ENCODE measurements at regions not wholly inside any gene's neighbourhood (a gene's known extent, or its start where the extent isn't known, plus 50 kb on each side); places are given as distances from the start of the nearest gene placed in this dataset.

DNA sequence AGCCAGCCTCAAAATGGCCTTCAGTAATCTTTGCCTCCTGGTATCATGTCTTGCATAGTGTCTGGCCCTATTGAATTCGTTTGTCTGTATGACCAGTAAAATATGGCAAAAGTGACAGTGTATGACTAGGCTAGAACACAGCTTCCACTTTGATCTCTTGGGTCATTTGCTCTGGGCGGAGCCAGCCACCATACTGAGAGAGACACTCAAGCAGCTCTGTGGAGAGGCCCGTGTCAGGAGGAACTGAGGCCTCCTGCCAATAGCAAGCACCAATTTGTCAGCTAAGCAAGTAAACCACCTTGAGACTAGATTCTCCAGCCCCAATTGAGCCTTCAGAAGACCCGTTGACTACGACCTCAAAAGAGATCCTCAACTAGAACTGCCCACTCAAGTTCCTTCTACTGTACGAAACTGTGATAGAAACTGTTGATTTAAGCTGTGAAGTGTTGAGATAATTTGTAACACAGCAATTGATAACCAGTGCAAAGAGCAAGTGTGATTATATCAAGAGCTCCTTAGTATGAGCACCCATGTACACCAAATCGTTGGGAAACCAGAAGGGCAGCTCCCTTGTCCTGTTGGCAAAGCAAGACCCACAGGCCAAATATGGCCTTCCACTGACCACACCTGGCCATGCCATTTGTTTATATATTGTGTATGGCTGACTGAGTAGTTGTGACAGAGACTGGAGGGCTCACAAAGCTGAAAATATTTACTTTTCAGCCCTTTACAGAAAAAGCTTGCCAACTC is 52.7 kb upstream of the SERBP1 start:
- H3K4me3 ChIP-seq, result no peak overlapping the region
- H3K9me3 ChIP-seq, result no peaks in the 10 kb centered on the region
- no peaks in the 10 kb centered on the region for H3K27me3 ChIP-seq
- DNase-seq (ENCODE audit: low spot score in 2 of 2), result no peak
- H3K36me3 ChIP-seq, result no peaks in the 10 kb centered on the region
- H3K4me1 ChIP-seq, result peaks cover 6% of the 10 kb centered on the region
- 89% methylated on average over 7 of the region's 7 CpGs for WGBS
- H3K27ac ChIP-seq, result no peak overlapping the region
- TF ChIP-seq EP300 (IDR thresholded peaks at IDR 0.05) (no peak), POLR2A (IDR thresholded peaks at IDR 0.05) (no peak), POLR2AphosphoS5 (IDR thresholded peaks at IDR 0.05) (no peak)
- TF ChIP-seq, protein P1, sequence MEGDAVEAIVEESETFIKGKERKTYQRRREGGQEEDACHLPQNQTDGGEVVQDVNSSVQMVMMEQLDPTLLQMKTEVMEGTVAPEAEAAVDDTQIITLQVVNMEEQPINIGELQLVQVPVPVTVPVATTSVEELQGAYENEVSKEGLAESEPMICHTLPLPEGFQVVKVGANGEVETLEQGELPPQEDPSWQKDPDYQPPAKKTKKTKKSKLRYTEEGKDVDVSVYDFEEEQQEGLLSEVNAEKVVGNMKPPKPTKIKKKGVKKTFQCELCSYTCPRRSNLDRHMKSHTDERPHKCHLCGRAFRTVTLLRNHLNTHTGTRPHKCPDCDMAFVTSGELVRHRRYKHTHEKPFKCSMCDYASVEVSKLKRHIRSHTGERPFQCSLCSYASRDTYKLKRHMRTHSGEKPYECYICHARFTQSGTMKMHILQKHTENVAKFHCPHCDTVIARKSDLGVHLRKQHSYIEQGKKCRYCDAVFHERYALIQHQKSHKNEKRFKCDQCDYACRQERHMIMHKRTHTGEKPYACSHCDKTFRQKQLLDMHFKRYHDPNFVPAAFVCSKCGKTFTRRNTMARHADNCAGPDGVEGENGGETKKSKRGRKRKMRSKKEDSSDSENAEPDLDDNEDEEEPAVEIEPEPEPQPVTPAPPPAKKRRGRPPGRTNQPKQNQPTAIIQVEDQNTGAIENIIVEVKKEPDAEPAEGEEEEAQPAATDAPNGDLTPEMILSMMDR (IDR thresholded peaks at IDR 0.05), result no peak

DNA sequence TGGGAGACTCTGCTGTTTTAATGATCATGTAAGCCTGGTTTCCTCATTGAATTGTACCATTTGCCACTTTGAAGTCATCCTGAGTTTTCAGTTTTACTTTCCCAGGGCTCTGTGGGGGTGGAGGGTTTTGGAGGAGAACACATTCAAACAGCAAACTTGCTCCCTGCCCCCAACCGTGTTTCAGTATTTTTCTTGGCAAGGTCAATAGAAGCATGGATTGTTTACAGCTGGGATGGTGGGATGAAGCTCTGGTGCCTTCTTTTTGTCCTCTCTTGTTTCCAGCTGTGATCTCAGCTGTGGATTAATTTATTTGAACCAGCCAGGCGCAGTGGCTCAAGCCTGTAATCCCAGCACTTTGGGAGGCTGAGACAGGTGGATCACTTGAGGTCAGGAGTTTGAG is 54.3 kb upstream of the SERBP1 start:
- no peak for DNase-seq (ENCODE audit: low spot score in 2 of 2)
- TF ChIP-seq, protein P1 (IDR thresholded peaks at IDR 0.05), result no peak
- no peak for TF ChIP-seq POLR2A (IDR thresholded peaks at IDR 0.05)
- TF ChIP-seq EP300 (IDR thresholded peaks at IDR 0.05), result no peak
- no peak for TF ChIP-seq POLR2AphosphoS5 (IDR thresholded peaks at IDR 0.05)
- H3K4me1 ChIP-seq, result peaks cover under 1% of the 10 kb centered on the region
- H3K27ac ChIP-seq, result no peak overlapping the region
- H3K27me3 ChIP-seq, result no peaks in the 10 kb centered on the region
- H3K4me3 ChIP-seq, result no peak overlapping the region
- H3K9me3 ChIP-seq, result no peaks in the 10 kb centered on the region
- WGBS, result 49% methylated on average over 2 of the region's 2 CpGs
- no peaks in the 10 kb centered on the region for H3K36me3 ChIP-seq

DNA sequence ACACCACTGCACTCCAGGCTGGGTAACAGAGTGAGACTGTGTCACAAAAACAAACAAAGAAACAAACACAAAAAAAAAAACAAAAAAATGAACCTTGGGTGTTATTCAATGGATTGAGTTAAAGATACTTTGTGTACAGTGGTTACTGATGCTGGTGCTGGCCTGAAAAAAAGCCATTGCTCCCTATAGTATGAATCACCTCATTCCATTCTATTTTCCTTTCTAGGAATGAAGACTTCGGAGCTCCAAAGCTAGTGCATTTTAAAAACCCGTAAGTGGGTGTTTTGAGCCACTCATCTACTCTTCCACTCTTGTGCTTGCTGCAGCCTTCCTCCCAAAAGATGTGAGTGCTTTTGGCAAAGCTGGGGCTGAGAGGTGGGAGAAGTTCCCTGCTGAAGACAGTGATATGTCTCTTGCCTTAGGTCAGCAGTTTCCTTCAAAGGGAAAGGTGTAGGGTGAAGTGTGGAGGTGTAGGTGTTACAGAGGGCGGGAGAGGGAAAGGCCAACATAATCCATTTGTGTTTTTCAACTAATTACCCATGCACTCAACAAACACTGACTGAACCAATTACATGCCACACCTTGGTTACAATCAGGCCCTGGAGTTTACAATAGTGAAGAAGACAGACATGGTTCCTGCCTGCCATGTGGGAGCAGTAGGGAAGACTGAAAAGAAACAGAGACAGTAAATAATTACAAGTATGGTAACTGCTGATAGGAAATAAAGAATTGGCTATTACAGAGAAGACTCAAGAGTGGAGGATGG is 55.0 kb upstream of the SERBP1 start:
- Histone ChIP-seq H3K36me3 (no peaks in the 10 kb centered on the region), H3K4me3 (no peak overlapping the region), H3K27me3 (no peaks in the 10 kb centered on the region), H3K27ac (no peak overlapping the region), H3K9me3 (no peaks in the 10 kb centered on the region), H3K4me1 (no peaks in the 10 kb centered on the region)
- WGBS, result 74% methylated on average over 3 of the region's 3 CpGs
- TF ChIP-seq EP300 (IDR thresholded peaks at IDR 0.05) (no peak), POLR2A (IDR thresholded peaks at IDR 0.05) (no peak)
- no peak for DNase-seq (ENCODE audit: low spot score in 2 of 2)

DNA sequence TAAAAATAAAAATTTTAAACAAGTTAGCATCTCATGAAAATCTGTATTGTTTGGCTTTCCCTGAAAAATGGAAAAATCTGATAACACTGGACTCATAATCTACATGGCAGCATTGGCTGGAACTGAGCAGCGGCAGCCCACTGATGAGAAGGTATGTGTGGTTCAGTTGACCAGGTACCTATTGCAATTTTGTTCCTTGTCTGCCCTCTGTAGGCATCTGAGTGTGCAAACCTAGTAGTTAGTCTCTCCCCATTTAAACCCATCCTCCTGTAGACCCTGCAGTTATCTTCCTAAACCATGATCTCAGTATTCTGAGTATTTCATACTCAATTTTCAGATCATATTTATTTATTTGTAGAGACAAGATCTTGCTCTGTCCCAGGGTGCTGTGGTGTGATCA is 59.4 kb upstream of the SERBP1 start:
- 41% methylated on average over 1 of the region's 1 CpG for WGBS
- TF ChIP-seq, protein P1 (IDR thresholded peaks at IDR 0.05), result peak in 1 of 2 donors; percentile 11
- TF ChIP-seq POLR2AphosphoS5 (IDR thresholded peaks at IDR 0.05), result no peak
- DNase-seq (ENCODE audit: low spot score in 2 of 2), result no peak

DNA sequence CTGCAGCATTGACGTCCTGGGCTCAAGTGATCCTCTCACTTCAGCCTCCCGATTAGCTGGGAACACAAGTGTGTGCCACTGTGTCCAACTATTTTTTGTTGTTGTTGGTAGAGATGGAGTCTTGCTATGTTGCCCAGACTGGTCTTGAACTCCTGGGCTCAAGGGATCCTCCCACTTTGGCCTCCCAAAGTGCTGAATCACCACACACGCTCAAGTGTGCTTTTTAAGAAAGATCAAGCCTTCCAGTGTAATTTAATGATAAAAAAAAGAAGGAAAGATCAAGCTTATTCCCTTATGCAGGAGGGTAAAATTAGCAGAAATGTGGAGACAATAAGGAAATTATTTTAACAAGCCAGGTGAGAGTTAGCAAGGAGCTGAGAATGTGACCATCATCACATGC is 61.1 kb upstream of the SERBP1 start:
- WGBS, result 78% methylated on average over 3 of the region's 3 CpGs
- TF ChIP-seq POLR2A (IDR thresholded peaks at IDR 0.05) (no peak), POLR2AphosphoS5 (IDR thresholded peaks at IDR 0.05) (no peak), EP300 (IDR thresholded peaks at IDR 0.05) (no peak)
- TF ChIP-seq, protein P1 (IDR thresholded peaks at IDR 0.05), result no peak
- no peaks in the 10 kb centered on the region for H3K36me3 ChIP-seq
- no peaks in the 10 kb centered on the region for H3K4me1 ChIP-seq
- H3K4me3 ChIP-seq, result no peak overlapping the region
- DNase-seq (ENCODE audit: low spot score in 2 of 2), result no peak
- no peak overlapping the region for H3K27ac ChIP-seq
- no peaks in the 10 kb centered on the region for H3K27me3 ChIP-seq
- no peaks in the 10 kb centered on the region for H3K9me3 ChIP-seq

More for the DNA sequence above, 59.4 kb upstream of the SERBP1 start:
- H3K4me1 ChIP-seq, result no peaks in the 10 kb centered on the region
- no peaks in the 10 kb centered on the region for H3K36me3 ChIP-seq
- no peak overlapping the region for H3K4me3 ChIP-seq
- H3K27ac ChIP-seq, result no peak overlapping the region
- H3K9me3 ChIP-seq, result no peaks in the 10 kb centered on the region
- H3K27me3 ChIP-seq, result no peaks in the 10 kb centered on the region
